ENCODE measurements at regions not wholly inside any gene's neighbourhood (a gene's known extent, or its start where the extent isn't known, plus 50 kb on each side); places are given as distances from the start of the nearest gene placed in this dataset.

DNA sequence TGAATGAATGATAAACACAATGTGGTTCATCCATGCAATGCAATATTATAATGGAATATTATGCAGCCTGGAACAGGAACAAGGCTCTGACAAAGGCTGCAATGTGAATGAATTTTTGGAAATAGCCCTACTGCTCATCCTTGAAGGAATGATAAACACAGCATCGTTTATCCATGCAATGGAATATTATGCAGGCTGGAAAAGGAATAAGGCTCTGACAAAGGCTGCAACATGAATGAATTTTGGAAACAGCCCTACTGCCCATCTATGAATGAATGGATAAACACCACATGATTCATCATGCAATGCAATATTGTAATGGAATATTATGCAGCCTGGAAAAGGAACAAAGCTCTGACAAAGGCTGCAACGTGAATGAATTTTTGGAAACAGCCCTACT is 159.4 kb downstream of the CRLF2 start:
- Histone ChIP-seq H3K9ac (ENCODE audit: low read depth, low read length, poor library complexity, severe bottlenecking) (no peak overlapping the region), H3K79me2 (ENCODE audit: insufficient read depth, low read length) (no peaks in the 10 kb centered on the region), H3K4me1 (ENCODE audit: insufficient read depth, low read length, poor library complexity, severe bottlenecking) (no peaks in the 10 kb centered on the region), H3K9me2 (replicated peaks; ENCODE audit: low read depth, low read length) (no peaks in the 10 kb centered on the region), H3K4me2 (ENCODE audit: low read depth, low read length, poor library complexity, severe bottlenecking) (no peak overlapping the region), H3K4me3 (ENCODE audit: low read length, poor library complexity, severe bottlenecking) (no peak overlapping the region), H3K27me3 (ENCODE audit: insufficient read depth, low read length, poor library complexity, severe bottlenecking) (no peaks in the 10 kb centered on the region), H2AFZ (ENCODE audit: low read length) (no peak overlapping the region), H3K36me3 (ENCODE audit: insufficient read depth, low read length) (no peaks in the 10 kb centered on the region), H3K9me3 (ENCODE audit: insufficient read depth, low read depth, low read length) (peaks cover 6% of the 10 kb centered on the region; the same call in 1 of the 2 replicates), H4K20me1 (ENCODE audit: insufficient read depth, low read length, poor library complexity, severe bottlenecking) (no peaks in the 10 kb centered on the region), H3F3A (ENCODE audit: low read depth) (no peaks in the 10 kb centered on the region)
- TF ChIP-seq, protein P1, sequence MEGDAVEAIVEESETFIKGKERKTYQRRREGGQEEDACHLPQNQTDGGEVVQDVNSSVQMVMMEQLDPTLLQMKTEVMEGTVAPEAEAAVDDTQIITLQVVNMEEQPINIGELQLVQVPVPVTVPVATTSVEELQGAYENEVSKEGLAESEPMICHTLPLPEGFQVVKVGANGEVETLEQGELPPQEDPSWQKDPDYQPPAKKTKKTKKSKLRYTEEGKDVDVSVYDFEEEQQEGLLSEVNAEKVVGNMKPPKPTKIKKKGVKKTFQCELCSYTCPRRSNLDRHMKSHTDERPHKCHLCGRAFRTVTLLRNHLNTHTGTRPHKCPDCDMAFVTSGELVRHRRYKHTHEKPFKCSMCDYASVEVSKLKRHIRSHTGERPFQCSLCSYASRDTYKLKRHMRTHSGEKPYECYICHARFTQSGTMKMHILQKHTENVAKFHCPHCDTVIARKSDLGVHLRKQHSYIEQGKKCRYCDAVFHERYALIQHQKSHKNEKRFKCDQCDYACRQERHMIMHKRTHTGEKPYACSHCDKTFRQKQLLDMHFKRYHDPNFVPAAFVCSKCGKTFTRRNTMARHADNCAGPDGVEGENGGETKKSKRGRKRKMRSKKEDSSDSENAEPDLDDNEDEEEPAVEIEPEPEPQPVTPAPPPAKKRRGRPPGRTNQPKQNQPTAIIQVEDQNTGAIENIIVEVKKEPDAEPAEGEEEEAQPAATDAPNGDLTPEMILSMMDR (conservative IDR thresholded peaks at IDR 0.05; ENCODE audit: low read length) = no peak
- TF ChIP-seq EZH2phosphoT487 (IDR thresholded peaks at IDR 0.05; ENCODE audit: borderline replicate concordance) = no peak

DNA sequence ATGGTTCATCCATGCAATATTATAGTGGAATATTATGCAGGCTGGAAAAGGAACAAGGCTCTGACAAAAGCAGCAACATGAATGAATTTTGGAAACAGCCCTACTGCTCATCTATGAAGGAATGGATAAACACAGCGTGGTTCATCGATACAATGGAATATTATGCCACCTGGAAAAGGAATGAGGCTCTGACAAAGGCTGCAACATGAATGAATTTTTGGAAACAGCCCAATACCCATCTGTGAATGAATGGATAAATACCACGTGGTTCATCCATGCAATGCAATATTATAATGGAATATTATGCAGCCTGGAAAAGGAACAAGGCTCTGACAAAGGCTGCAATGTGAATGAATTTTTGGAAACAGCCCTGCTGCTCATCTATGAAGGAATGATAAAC is 160.4 kb downstream of the CRLF2 start:
- Histone ChIP-seq H2AFZ (ENCODE audit: low read length) (no peak overlapping the region), H3K9me2 (replicated peaks; ENCODE audit: low read depth, low read length) (no peaks in the 10 kb centered on the region), H3K79me2 (ENCODE audit: insufficient read depth, low read length) (no peaks in the 10 kb centered on the region), H3K36me3 (ENCODE audit: insufficient read depth, low read length) (no peaks in the 10 kb centered on the region), H4K20me1 (ENCODE audit: insufficient read depth, low read length, poor library complexity, severe bottlenecking) (no peaks in the 10 kb centered on the region), H3K4me2 (ENCODE audit: low read depth, low read length, poor library complexity, severe bottlenecking) (no peak overlapping the region), H3K9ac (ENCODE audit: low read depth, low read length, poor library complexity, severe bottlenecking) (no peak overlapping the region), H3K27me3 (ENCODE audit: insufficient read depth, low read length, poor library complexity, severe bottlenecking) (no peaks in the 10 kb centered on the region), H3F3A (ENCODE audit: low read depth) (no peaks in the 10 kb centered on the region), H3K4me3 (ENCODE audit: low read length, poor library complexity, severe bottlenecking) (no peak overlapping the region), H3K4me1 (ENCODE audit: insufficient read depth, low read length, poor library complexity, severe bottlenecking) (no peaks in the 10 kb centered on the region), H3K9me3 (ENCODE audit: insufficient read depth, low read depth, low read length) (peaks cover 6% of the 10 kb centered on the region; the same call in 1 of the 2 replicates)
- TF ChIP-seq, protein P1 (conservative IDR thresholded peaks at IDR 0.05; ENCODE audit: low read length) = no peak
- no peak for TF ChIP-seq EZH2phosphoT487 (IDR thresholded peaks at IDR 0.05; ENCODE audit: borderline replicate concordance)

DNA sequence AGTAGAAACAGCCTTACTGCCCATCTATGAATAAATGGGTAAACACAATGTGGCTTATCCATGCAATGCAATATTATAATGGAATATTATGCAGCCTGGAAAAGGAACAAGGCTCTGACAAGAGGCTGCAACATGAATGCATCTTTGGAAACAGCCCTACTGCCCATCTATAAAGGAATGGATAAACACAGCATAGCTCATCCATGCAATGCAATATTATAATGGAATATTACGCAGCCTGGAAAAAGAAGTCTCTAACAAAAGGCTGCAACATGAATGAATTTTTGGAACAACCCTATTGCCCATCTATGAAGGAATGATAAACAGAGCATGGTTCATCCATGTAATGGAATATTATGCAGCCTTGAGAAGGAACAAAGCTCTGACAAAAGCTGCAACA is 161.0 kb downstream of the CRLF2 start:
- no peaks in the 10 kb centered on the region for H3K4me1 ChIP-seq (ENCODE audit: insufficient read depth, low read length, poor library complexity, severe bottlenecking)
- no peaks in the 10 kb centered on the region for H3F3A ChIP-seq (ENCODE audit: low read depth)
- no peak for TF ChIP-seq EZH2phosphoT487 (IDR thresholded peaks at IDR 0.05; ENCODE audit: borderline replicate concordance)
- TF ChIP-seq, protein P1 (conservative IDR thresholded peaks at IDR 0.05; ENCODE audit: low read length) = no peak
- no peaks in the 10 kb centered on the region for H4K20me1 ChIP-seq (ENCODE audit: insufficient read depth, low read length, poor library complexity, severe bottlenecking)
- no peaks in the 10 kb centered on the region for H3K36me3 ChIP-seq (ENCODE audit: insufficient read depth, low read length)
- H3K9me2 ChIP-seq (replicated peaks; ENCODE audit: low read depth, low read length) = no peaks in the 10 kb centered on the region
- no peak overlapping the region for H3K4me3 ChIP-seq (ENCODE audit: low read length, poor library complexity, severe bottlenecking)
- H3K79me2 ChIP-seq (ENCODE audit: insufficient read depth, low read length) = no peaks in the 10 kb centered on the region
- H3K9me3 ChIP-seq (ENCODE audit: insufficient read depth, low read depth, low read length) = peaks cover 6% of the 10 kb centered on the region; the same call in 1 of the 2 replicates
- no peak overlapping the region for H3K9ac ChIP-seq (ENCODE audit: low read depth, low read length, poor library complexity, severe bottlenecking)
- no peak overlapping the region for H2AFZ ChIP-seq (ENCODE audit: low read length)
- no peak overlapping the region for H3K4me2 ChIP-seq (ENCODE audit: low read depth, low read length, poor library complexity, severe bottlenecking)
- H3K27me3 ChIP-seq (ENCODE audit: insufficient read depth, low read length, poor library complexity, severe bottlenecking) = no peaks in the 10 kb centered on the region

Data from Loucy (cell line).